Activated CD4-positive, alpha-beta memory T cell treated with anti-CD3 and anti-CD28 coated beads for 36 hours (primary cell): ENCODE measurements at regions not wholly inside any gene's neighbourhood (a gene's known extent, or its start where the extent isn't known, plus 50 kb on each side); places are given as distances from the start of the nearest gene placed in this dataset.
"Not testable (repeated sequence)": the region's sequence is repeated elsewhere in the genome, so short reads cannot be mapped to it uniquely, and the experiment has no call there.

Experiments used
- CTCF ChIA-PET: fragments of 350-600 bp; sonication (Branson Sonifier 250); formaldehyde crosslinking; loops from one replicate; lab custom pipeline; 2021; ENCODE audit warnings: antibody characterized with exemption, inconsistent platforms; lab: Charles Lee
- POLR2A ChIA-PET: fragments of 350-600 bp; sonication (Branson Sonifier 250); formaldehyde crosslinking; loops from one replicate; lab custom pipeline; 2021; ENCODE audit warnings: antibody characterized with exemption; lab: Charles Lee
- DNase-seq: peaks from one replicate; pipeline ENCODE4 v3.0.0-alpha.2; 2020
- H3K27ac Mint-ChIP-seq: one replicate; pipeline ENCODE4 v1.8.0; 2021; ENCODE audit warnings: mixed read lengths
- H3K27me3 Mint-ChIP-seq: one replicate; pipeline ENCODE4 v1.8.0; 2021; ENCODE audit warnings: mixed read lengths
- H3K36me3 Mint-ChIP-seq: one replicate; pipeline ENCODE4 v1.8.0; 2021; ENCODE audit warnings: mixed read lengths
- H3K4me1 Mint-ChIP-seq: one replicate; pipeline ENCODE4 v1.8.0; 2021; ENCODE audit warnings: low read depth, mixed read lengths
- H3K4me3 Mint-ChIP-seq: one replicate; pipeline ENCODE4 v1.8.0; 2021; ENCODE audit warnings: mild to moderate bottlenecking, mixed read lengths
- H3K9me3 Mint-ChIP-seq: one replicate; pipeline ENCODE4 v1.8.0; 2021; ENCODE audit warnings: mixed read lengths
- intact Hi-C: fragments of 100-400 bp; cut with micrococcal nuclease; formaldehyde crosslinking; loops from one replicate; pipeline ENCODE4 v1.15.1; 2023

- CTCF ChIA-PET, H3K9me3 Mint-ChIP-seq, H3K27me3 Mint-ChIP-seq, H3K4me3 Mint-ChIP-seq, DNase-seq, H3K27ac Mint-ChIP-seq, intact Hi-C loops, POLR2A ChIA-PET, H3K4me1 Mint-ChIP-seq, H3K36me3 Mint-ChIP-seq: not testable (repeated sequence)
These were observed 440.5 kb upstream of the ACTBL2 start for GRCh38 chr5:57923094-57923493.

- CTCF ChIA-PET = no interaction called here
- Mint-ChIP-seq H3K4me1 (no peaks in the 10 kb centered on the region), H3K27me3 (no peaks in the 10 kb centered on the region), H3K36me3 (no peaks in the 10 kb centered on the region), H3K27ac (no peak overlapping the region), H3K4me3 (no peak overlapping the region), H3K9me3 (no peaks in the 10 kb centered on the region)
- DNase-seq = no peak
- intact Hi-C loops = no loop called here
- POLR2A ChIA-PET = no interaction called here
These were observed 434.4 kb upstream of the ACTBL2 start for GRCh38 chr5:57917004-57917403.

GRCh38 chr5:57915536-57915935 lies 432.9 kb upstream of the ACTBL2 start:
- H3K4me1 Mint-ChIP-seq = no peaks in the 10 kb centered on the region

GRCh38 chr5:57911438-57911837 lies 428.8 kb upstream of the ACTBL2 start:
- Mint-ChIP-seq H3K27ac (no peak overlapping the region), H3K36me3 (no peaks in the 10 kb centered on the region), H3K27me3 (peaks cover 2% of the 10 kb centered on the region), H3K9me3 (no peaks in the 10 kb centered on the region), H3K4me3 (no peak overlapping the region), H3K4me1 (no peaks in the 10 kb centered on the region)
- intact Hi-C loops = no loop called here
- CTCF ChIA-PET = interaction anchor here (1.5 kb wide), 1 partner anchor 261 kb away, joined by 4 read pairs; no protein-coding TSS in a partner anchor
- DNase-seq = no peak
- POLR2A ChIA-PET = no interaction called here

More at GRCh38 chr5:57915536-57915935, 432.9 kb upstream of the ACTBL2 start:
- H3K27ac Mint-ChIP-seq = no peak overlapping the region
- H3K4me3 Mint-ChIP-seq = no peak overlapping the region
- ChIA-PET POLR2A (no interaction called here), CTCF (no interaction called here)
- no peaks in the 10 kb centered on the region for H3K9me3 Mint-ChIP-seq
- no peaks in the 10 kb centered on the region for H3K36me3 Mint-ChIP-seq
- intact Hi-C loops = no loop called here
- DNase-seq = no peak
- peaks cover 2% of the 10 kb centered on the region for H3K27me3 Mint-ChIP-seq

- H3K9me3 Mint-ChIP-seq = no peaks in the 10 kb centered on the region
- intact Hi-C loops = no loop called here
- POLR2A ChIA-PET = no interaction called here
These were observed 424.1 kb upstream of the ACTBL2 start for GRCh38 chr5:57906671-57907070.

GRCh38 chr5:57903458-57903857 lies 420.8 kb upstream of the ACTBL2 start:
- POLR2A ChIA-PET = no interaction called here
- no peak for DNase-seq
- intact Hi-C loops = no loop called here
- Mint-ChIP-seq H3K36me3 (no peaks in the 10 kb centered on the region), H3K4me3 (no peak overlapping the region), H3K9me3 (no peaks in the 10 kb centered on the region), H3K27me3 (no peaks in the 10 kb centered on the region), H3K4me1 (no peaks in the 10 kb centered on the region), H3K27ac (no peak overlapping the region)
- CTCF ChIA-PET = no interaction called here

More at GRCh38 chr5:57906671-57907070, 424.1 kb upstream of the ACTBL2 start:
- DNase-seq = no peak
- no peak overlapping the region for H3K27ac Mint-ChIP-seq
- no peak overlapping the region for H3K4me3 Mint-ChIP-seq
- H3K27me3 Mint-ChIP-seq = peaks cover 2% of the 10 kb centered on the region
- no peaks in the 10 kb centered on the region for H3K36me3 Mint-ChIP-seq
- no peaks in the 10 kb centered on the region for H3K4me1 Mint-ChIP-seq
- CTCF ChIA-PET = no interaction called here

GRCh38 chr5:57902095-57902494 lies 419.5 kb upstream of the ACTBL2 start:
- CTCF ChIA-PET = no interaction called here

GRCh38 chr5:57900381-57900944 lies 417.9 kb upstream of the ACTBL2 start:
- H3K27me3 Mint-ChIP-seq = no peaks in the 10 kb centered on the region
- H3K36me3 Mint-ChIP-seq = no peaks in the 10 kb centered on the region
- DNase-seq = no peak
- no peak overlapping the region for H3K4me3 Mint-ChIP-seq
- no peaks in the 10 kb centered on the region for H3K4me1 Mint-ChIP-seq
- no peak overlapping the region for H3K27ac Mint-ChIP-seq
- intact Hi-C loops = no loop called here
- H3K9me3 Mint-ChIP-seq = no peaks in the 10 kb centered on the region
- CTCF ChIA-PET = no interaction called here
- POLR2A ChIA-PET = no interaction called here

More at GRCh38 chr5:57902095-57902494, 419.5 kb upstream of the ACTBL2 start:
- DNase-seq = no peak
- Mint-ChIP-seq H3K27ac (no peak overlapping the region), H3K4me1 (no peaks in the 10 kb centered on the region), H3K27me3 (no peaks in the 10 kb centered on the region), H3K36me3 (no peaks in the 10 kb centered on the region), H3K9me3 (no peaks in the 10 kb centered on the region), H3K4me3 (no peak overlapping the region)
- intact Hi-C loops = no loop called here
- POLR2A ChIA-PET = no interaction called here

GRCh38 chr5:57896576-57896975 lies 414.0 kb upstream of the ACTBL2 start:
- H3K27me3 Mint-ChIP-seq = peaks cover 3% of the 10 kb centered on the region
- no peaks in the 10 kb centered on the region for H3K36me3 Mint-ChIP-seq
- CTCF ChIA-PET = no interaction called here
- H3K4me1 Mint-ChIP-seq = no peaks in the 10 kb centered on the region
- H3K4me3 Mint-ChIP-seq = no peak overlapping the region
- POLR2A ChIA-PET = no interaction called here
- H3K27ac Mint-ChIP-seq = no peak overlapping the region
- intact Hi-C loops = no loop called here
- DNase-seq = no peak
- no peaks in the 10 kb centered on the region for H3K9me3 Mint-ChIP-seq

- H3K9me3 Mint-ChIP-seq = no peaks in the 10 kb centered on the region
- no peaks in the 10 kb centered on the region for H3K36me3 Mint-ChIP-seq
- POLR2A ChIA-PET = no interaction called here
These were observed 413.2 kb upstream of the ACTBL2 start for GRCh38 chr5:57895766-57896165.

GRCh38 chr5:57893926-57894325 lies 411.3 kb upstream of the ACTBL2 start:
- H3K27ac Mint-ChIP-seq = no peak overlapping the region
- no peaks in the 10 kb centered on the region for H3K36me3 Mint-ChIP-seq
- peaks cover 6% of the 10 kb centered on the region for H3K27me3 Mint-ChIP-seq
- DNase-seq = no peak
- no peaks in the 10 kb centered on the region for H3K9me3 Mint-ChIP-seq
- intact Hi-C loops = no loop called here
- no peak overlapping the region for H3K4me3 Mint-ChIP-seq
- ChIA-PET POLR2A (no interaction called here), CTCF (no interaction called here)
- H3K4me1 Mint-ChIP-seq = no peaks in the 10 kb centered on the region

More at GRCh38 chr5:57895766-57896165, 413.2 kb upstream of the ACTBL2 start:
- intact Hi-C loops = no loop called here
- peaks cover 3% of the 10 kb centered on the region for H3K27me3 Mint-ChIP-seq
- H3K4me1 Mint-ChIP-seq = no peaks in the 10 kb centered on the region
- DNase-seq = no peak
- no peak overlapping the region for H3K27ac Mint-ChIP-seq
- CTCF ChIA-PET = no interaction called here
- no peak overlapping the region for H3K4me3 Mint-ChIP-seq

GRCh38 chr5:57891443-57891842 lies 408.8 kb upstream of the ACTBL2 start:
- Mint-ChIP-seq H3K4me3 (no peak overlapping the region), H3K4me1 (no peaks in the 10 kb centered on the region), H3K9me3 (no peaks in the 10 kb centered on the region), H3K36me3 (no peaks in the 10 kb centered on the region), H3K27me3 (peaks cover 7% of the 10 kb centered on the region), H3K27ac (no peak overlapping the region)
- no peak for DNase-seq
- ChIA-PET CTCF (no interaction called here), POLR2A (no interaction called here)
- intact Hi-C loops = no loop called here

- Mint-ChIP-seq H3K9me3 (no peaks in the 10 kb centered on the region), H3K27me3 (peaks cover 7% of the 10 kb centered on the region), H3K36me3 (no peaks in the 10 kb centered on the region), H3K4me3 (no peak overlapping the region), H3K4me1 (no peaks in the 10 kb centered on the region), H3K27ac (no peak overlapping the region)
- ChIA-PET POLR2A (no interaction called here), CTCF (no interaction called here)
- intact Hi-C loops = loop anchor here (5.0 kb wide), 1 partner anchor 573 kb away; the partner anchor contains the start of gene PLK2
- no peak for DNase-seq
These were observed 406.9 kb upstream of the ACTBL2 start for GRCh38 chr5:57889558-57889957.
